Loucy (cell line): ENCODE measurements at regions not wholly inside any gene's neighbourhood (a gene's known extent, or its start where the extent isn't known, plus 50 kb on each side); places are given as distances from the start of the nearest gene placed in this dataset.
"Not testable (repeated sequence)": the region's sequence is repeated elsewhere in the genome, so short reads cannot be mapped to it uniquely, and the experiment has no call there.

Source experiments
- H2AFZ ChIP-seq: fragments of 200-600 bp; sonication (generic); 2 replicates; pipeline ENCODE4 v1.6.0; 2016; ENCODE audit warnings: antibody characterized with exemption, mild to moderate bottlenecking, low read length, moderate library complexity
- H3F3A ChIP-seq: fragments of 200-600 bp; 2 replicates; pipeline ENCODE4 v1.6.0; 2016; ENCODE audit warnings: antibody characterized with exemption, low read depth, mild to moderate bottlenecking
- H3K27me3 ChIP-seq: fragments of 200-600 bp; sonication (generic); 2 replicates; pipeline ENCODE4 v1.6.1; 2014; ENCODE audit warnings: low read length, mild to moderate bottlenecking; ENCODE audit not compliant: insufficient read depth, poor library complexity, severe bottlenecking
- H3K36me3 ChIP-seq: fragments of 200-600 bp; sonication (generic); 2 replicates; pipeline ENCODE4 v1.6.1; 2016; ENCODE audit warnings: low read length; ENCODE audit not compliant: insufficient read depth
- H3K4me1 ChIP-seq: fragments of 200-600 bp; sonication (generic); 2 replicates; pipeline ENCODE4 v1.5.1; 2014; ENCODE audit warnings: low read length, mild to moderate bottlenecking; ENCODE audit not compliant: insufficient read depth, poor library complexity, severe bottlenecking
- H3K4me2 ChIP-seq: fragments of 200-600 bp; sonication (generic); 2 replicates; pipeline ENCODE4 v1.6.0; 2014; ENCODE audit warnings: antibody characterized with exemption, low read length, low read depth, mild to moderate bottlenecking; ENCODE audit not compliant: poor library complexity, severe bottlenecking
- H3K4me3 ChIP-seq: fragments of 200-600 bp; sonication (generic); 2 replicates; pipeline ENCODE4 v1.5.1; 2014; ENCODE audit warnings: low read length, mild to moderate bottlenecking, mixed read lengths; ENCODE audit not compliant: poor library complexity, severe bottlenecking
- H3K79me2 ChIP-seq: fragments of 200-600 bp; sonication (generic); 2 replicates; pipeline ENCODE4 v1.6.1; 2014; ENCODE audit warnings: low read length; ENCODE audit not compliant: insufficient read depth
- H3K9ac ChIP-seq: fragments of 200-600 bp; sonication (generic); 2 replicates; pipeline ENCODE4 v1.6.0; 2014; ENCODE audit warnings: mild to moderate bottlenecking, low read depth, low read length, moderate library complexity; ENCODE audit not compliant: poor library complexity, severe bottlenecking
- H3K9me2 ChIP-seq: fragments of 200-600 bp; sonication (generic); replicated peaks from 2 replicates; pipeline ENCODE4 v1.6.1; 2016; ENCODE audit warnings: low read depth, low read length, mixed read lengths
- H3K9me3 ChIP-seq: fragments of 200-600 bp; sonication (generic); 2 replicates; pipeline ENCODE4 v1.6.1; 2014; ENCODE audit warnings: mild to moderate bottlenecking, antibody characterized with exemption, low read length, low read depth; ENCODE audit not compliant: insufficient read depth
- H4K20me1 ChIP-seq: fragments of 200-600 bp; sonication (generic); 2 replicates; pipeline ENCODE4 v1.6.0; 2014; ENCODE audit warnings: antibody characterized with exemption, low read length, mild to moderate bottlenecking; ENCODE audit not compliant: insufficient read depth, poor library complexity, severe bottlenecking
- CTCF ChIP-seq: fragments of 200-600 bp; sonication (generic); conservative IDR thresholded peaks from 2 replicates; pipeline ENCODE4 v1.5.1; 2014; ENCODE audit warnings: mild to moderate bottlenecking, antibody characterized with exemption, low read length
- EZH2phosphoT487 ChIP-seq: fragments of 200-600 bp; IDR thresholded peaks from 2 replicates; pipeline ENCODE4 v1.6.1; 2018; ENCODE audit warnings: antibody characterized with exemption, mild to moderate bottlenecking, moderate library complexity, borderline replicate concordance

GRCh38 chr13:88288326-88288725 lies 617.2 kb downstream of the SLITRK5 start:
- TF ChIP-seq EZH2phosphoT487 (no peak), CTCF (no peak)
- Histone ChIP-seq H3K9me3 (no peaks in the 10 kb centered on the region), H3K79me2 (no peaks in the 10 kb centered on the region), H3K9ac (no peak overlapping the region), H3K4me1 (no peaks in the 10 kb centered on the region), H3K27me3 (no peaks in the 10 kb centered on the region), H2AFZ (no peak overlapping the region), H3K36me3 (no peaks in the 10 kb centered on the region), H4K20me1 (no peaks in the 10 kb centered on the region), H3K4me2 (no peak overlapping the region), H3F3A (no peaks in the 10 kb centered on the region), H3K4me3 (no peak overlapping the region), H3K9me2 (no peaks in the 10 kb centered on the region)

- not testable (repeated sequence) for H3K4me1 ChIP-seq, H3K9ac ChIP-seq, H3K27me3 ChIP-seq, H3F3A ChIP-seq, H3K9me2 ChIP-seq, H3K4me2 ChIP-seq, H3K79me2 ChIP-seq, H4K20me1 ChIP-seq, H3K4me3 ChIP-seq, H3K36me3 ChIP-seq, H2AFZ ChIP-seq, H3K9me3 ChIP-seq
These were observed 620.6 kb downstream of the SLITRK5 start for GRCh38 chr13:88291731-88292130.

- no peaks in the 10 kb centered on the region for H3K36me3 ChIP-seq
- no peaks in the 10 kb centered on the region for H3K79me2 ChIP-seq
- no peak overlapping the region for H3K4me3 ChIP-seq
- no peaks in the 10 kb centered on the region for H3K4me1 ChIP-seq
- H3K4me2 ChIP-seq, result no peak overlapping the region
- no peak overlapping the region for H3K9ac ChIP-seq
- H4K20me1 ChIP-seq, result no peaks in the 10 kb centered on the region
- no peak overlapping the region for H2AFZ ChIP-seq
- H3K9me2 ChIP-seq, result no peaks in the 10 kb centered on the region
- no peaks in the 10 kb centered on the region for H3K27me3 ChIP-seq
- no peaks in the 10 kb centered on the region for H3F3A ChIP-seq
- TF ChIP-seq CTCF, result no peak
- TF ChIP-seq EZH2phosphoT487, result no peak
- no peaks in the 10 kb centered on the region for H3K9me3 ChIP-seq
These were observed 623.2 kb downstream of the SLITRK5 start for GRCh38 chr13:88294368-88294767.

- H3K9me3 ChIP-seq, result no peaks in the 10 kb centered on the region
- no peak overlapping the region for H3K4me2 ChIP-seq
- no peak overlapping the region for H2AFZ ChIP-seq
- H3K27me3 ChIP-seq, result no peaks in the 10 kb centered on the region
- no peaks in the 10 kb centered on the region for H3K9me2 ChIP-seq
- no peak for TF ChIP-seq EZH2phosphoT487
- no peak for TF ChIP-seq CTCF
- no peak overlapping the region for H3K9ac ChIP-seq
- H3K4me1 ChIP-seq, result no peaks in the 10 kb centered on the region
- H3K79me2 ChIP-seq, result no peaks in the 10 kb centered on the region
- no peaks in the 10 kb centered on the region for H3F3A ChIP-seq
- no peaks in the 10 kb centered on the region for H4K20me1 ChIP-seq
- no peak overlapping the region for H3K4me3 ChIP-seq
- H3K36me3 ChIP-seq, result no peaks in the 10 kb centered on the region
These were observed 632.0 kb downstream of the SLITRK5 start for GRCh38 chr13:88303157-88303556.
